Fibroblast of skin of left quadriceps (primary cell): ENCODE measurements at regions not wholly inside any gene's neighbourhood (a gene's known extent, or its start where the extent isn't known, plus 50 kb on each side); places are given as distances from the start of the nearest gene placed in this dataset.
A peak's percentile ranks its signal among the peaks of the same experiment; 100 is the strongest.

Source experiments
- DNase-seq, 2 experiments: peaks; one replicate each; pipeline ENCODE4 v3.0.0-alpha.2; 2013; ENCODE audit warnings: low read depth in 2 of 2

GRCh38 chr14:85296456-85297210 lies 233.3 kb upstream of the FLRT2 start:
- no peak for DNase-seq

GRCh38 chr14:85300107-85300506 lies 229.8 kb upstream of the FLRT2 start:
- no peak for DNase-seq

GRCh38 chr14:85301506-85301905 lies 228.4 kb upstream of the FLRT2 start:
- no peak for DNase-seq

- DNase-seq: no peak
Measured at GRCh38 chr14:85306024-85306423, 223.9 kb upstream of the FLRT2 start.

- DNase-seq: no peak
Measured at GRCh38 chr14:85308531-85309300, 221.2 kb upstream of the FLRT2 start.

- no peak for DNase-seq
Measured at GRCh38 chr14:85310491-85311272, 219.3 kb upstream of the FLRT2 start.

GRCh38 chr14:85313560-85314207 lies 216.3 kb upstream of the FLRT2 start:
- peak; percentile 57 to 67 for DNase-seq

- DNase-seq: no peak
Measured at GRCh38 chr14:85315290-85315689, 214.7 kb upstream of the FLRT2 start.

- no peak for DNase-seq
Measured at GRCh38 chr14:85315733-85316290, 214.1 kb upstream of the FLRT2 start.

- no peak for DNase-seq
Measured at GRCh38 chr14:85316701-85317410, 213.1 kb upstream of the FLRT2 start.

GRCh38 chr14:85317491-85318021 lies 212.4 kb upstream of the FLRT2 start:
- no peak for DNase-seq

GRCh38 chr14:85319101-85319500 lies 210.8 kb upstream of the FLRT2 start:
- DNase-seq: no peak

- no peak for DNase-seq
Measured at GRCh38 chr14:85319998-85320630, 209.8 kb upstream of the FLRT2 start.

- no peak for DNase-seq
Measured at GRCh38 chr14:85325134-85326017, 204.6 kb upstream of the FLRT2 start.

- DNase-seq: no peak
Measured at GRCh38 chr14:85332401-85332800, 197.5 kb upstream of the FLRT2 start.

- no peak for DNase-seq
Measured at GRCh38 chr14:85333313-85333712, 196.6 kb upstream of the FLRT2 start.

- no peak for DNase-seq
Measured at GRCh38 chr14:85333841-85334240, 196.1 kb upstream of the FLRT2 start.

GRCh38 chr14:85334316-85334715 lies 195.6 kb upstream of the FLRT2 start:
- no peak for DNase-seq

- DNase-seq: no peak
Measured at GRCh38 chr14:85336257-85336656, 193.7 kb upstream of the FLRT2 start.
